Kidney glomerular epithelial cell (primary cell): ENCODE measurements at regions not wholly inside any gene's neighbourhood (a gene's known extent, or its start where the extent isn't known, plus 50 kb on each side); places are given as distances from the start of the nearest gene placed in this dataset.
"Not testable (repeated sequence)": the region's sequence is repeated elsewhere in the genome, so short reads cannot be mapped to it uniquely, and the experiment has no call there.

ENCODE experiments used
- DNase-seq: peaks from one replicate; lab custom pipeline; 2025; lab: John Stamatoyannopoulos, UW

- no peak for DNase-seq
Measured at GRCh38 chr10:64416011-64416410, 894.8 kb downstream of the REEP3 start.

- no peak for DNase-seq
Measured at GRCh38 chr10:64419461-64419860, 898.3 kb downstream of the REEP3 start.

GRCh38 chr10:64426745-64427144 lies 905.5 kb downstream of the REEP3 start:
- DNase-seq: no peak

GRCh38 chr10:64430690-64431323 lies 909.6 kb downstream of the REEP3 start:
- peak; percentile 29 for DNase-seq

GRCh38 chr10:64441872-64442271 lies 920.7 kb downstream of the REEP3 start:
- DNase-seq: not testable (repeated sequence)

GRCh38 chr10:64444163-64444562 lies 923.0 kb downstream of the REEP3 start:
- DNase-seq: no peak

- no peak for DNase-seq
Measured at GRCh38 chr10:64444564-64444963, 923.4 kb downstream of the REEP3 start.

GRCh38 chr10:64449603-64450002 lies 928.4 kb downstream of the REEP3 start:
- no peak for DNase-seq

GRCh38 chr10:64450312-64450711 lies 929.1 kb downstream of the REEP3 start:
- no peak for DNase-seq

GRCh38 chr10:64454962-64455361 lies 933.8 kb downstream of the REEP3 start:
- no peak for DNase-seq

GRCh38 chr10:64458306-64458705 lies 937.1 kb downstream of the REEP3 start:
- DNase-seq: no peak

- no peak for DNase-seq
Measured at GRCh38 chr10:64463406-64463805, 942.2 kb downstream of the REEP3 start.

GRCh38 chr10:64465653-64466052 lies 944.5 kb downstream of the REEP3 start:
- no peak for DNase-seq

GRCh38 chr10:64468219-64468618 lies 947.0 kb downstream of the REEP3 start:
- no peak for DNase-seq

- no peak for DNase-seq
Measured at GRCh38 chr10:64476506-64476905, 955.3 kb downstream of the REEP3 start.

- no peak for DNase-seq
Measured at GRCh38 chr10:64477791-64478190, 956.6 kb downstream of the REEP3 start.

- DNase-seq: no peak
Measured at GRCh38 chr10:64484811-64485330, 963.7 kb downstream of the REEP3 start.

GRCh38 chr10:64486149-64486548 lies 964.9 kb downstream of the REEP3 start:
- peak; percentile 15 for DNase-seq

- no peak for DNase-seq
Measured at GRCh38 chr10:64486901-64487300, 965.7 kb downstream of the REEP3 start.

GRCh38 chr10:64494901-64495300 lies 973.7 kb downstream of the REEP3 start:
- no peak for DNase-seq

- DNase-seq: no peak
Measured at GRCh38 chr10:64497306-64497705, 976.1 kb downstream of the REEP3 start.

GRCh38 chr10:64501807-64502206 lies 980.6 kb downstream of the REEP3 start:
- no peak for DNase-seq

GRCh38 chr10:64502936-64503335 lies 981.7 kb downstream of the REEP3 start:
- no peak for DNase-seq

- no peak for DNase-seq
Measured at GRCh38 chr10:64503429-64503828, 982.2 kb downstream of the REEP3 start.
